ENCODE measurements at regions not wholly inside any gene's neighbourhood (a gene's known extent, or its start where the extent isn't known, plus 50 kb on each side); places are given as distances from the start of the nearest gene placed in this dataset.

DNA sequence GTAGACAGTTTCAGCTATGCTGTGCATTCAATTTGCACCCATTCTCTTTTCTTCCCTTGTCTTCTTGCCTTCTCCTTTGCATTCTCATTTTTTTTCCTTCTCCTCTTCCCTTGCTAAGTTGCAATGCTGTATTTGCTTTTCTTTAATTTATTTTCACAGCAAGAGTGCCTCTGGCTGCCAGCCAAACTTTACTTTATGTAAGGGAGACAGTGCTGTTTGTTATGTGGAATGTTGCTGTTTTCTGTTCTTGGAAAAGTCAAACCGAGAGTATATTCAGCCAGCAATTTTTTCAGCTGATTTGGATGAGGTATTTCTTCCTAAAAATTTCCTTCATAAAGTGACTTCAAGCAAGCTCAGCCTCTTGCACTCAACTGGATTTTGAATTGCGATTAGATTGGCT lies 1293.4 kb downstream of the ARAP2 start:
- no peak for TF ChIP-seq EP300 (IDR thresholded peaks at IDR 0.05)
- TF ChIP-seq, protein P1, sequence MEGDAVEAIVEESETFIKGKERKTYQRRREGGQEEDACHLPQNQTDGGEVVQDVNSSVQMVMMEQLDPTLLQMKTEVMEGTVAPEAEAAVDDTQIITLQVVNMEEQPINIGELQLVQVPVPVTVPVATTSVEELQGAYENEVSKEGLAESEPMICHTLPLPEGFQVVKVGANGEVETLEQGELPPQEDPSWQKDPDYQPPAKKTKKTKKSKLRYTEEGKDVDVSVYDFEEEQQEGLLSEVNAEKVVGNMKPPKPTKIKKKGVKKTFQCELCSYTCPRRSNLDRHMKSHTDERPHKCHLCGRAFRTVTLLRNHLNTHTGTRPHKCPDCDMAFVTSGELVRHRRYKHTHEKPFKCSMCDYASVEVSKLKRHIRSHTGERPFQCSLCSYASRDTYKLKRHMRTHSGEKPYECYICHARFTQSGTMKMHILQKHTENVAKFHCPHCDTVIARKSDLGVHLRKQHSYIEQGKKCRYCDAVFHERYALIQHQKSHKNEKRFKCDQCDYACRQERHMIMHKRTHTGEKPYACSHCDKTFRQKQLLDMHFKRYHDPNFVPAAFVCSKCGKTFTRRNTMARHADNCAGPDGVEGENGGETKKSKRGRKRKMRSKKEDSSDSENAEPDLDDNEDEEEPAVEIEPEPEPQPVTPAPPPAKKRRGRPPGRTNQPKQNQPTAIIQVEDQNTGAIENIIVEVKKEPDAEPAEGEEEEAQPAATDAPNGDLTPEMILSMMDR (IDR thresholded peaks at IDR 0.05): no peak
- TF ChIP-seq POLR2A (IDR thresholded peaks at IDR 0.05): no peak
